Fibroblast of lung (primary cell): ENCODE measurements at regions not wholly inside any gene's neighbourhood (a gene's known extent, or its start where the extent isn't known, plus 50 kb on each side); places are given as distances from the start of the nearest gene placed in this dataset.

Experiments used
- EZH2 ChIP-seq: IDR thresholded peaks from 2 replicates; pipeline ENCODE4 v1.5.1; 2012; ENCODE audit warnings: low read length, control low read depth, mild to moderate bottlenecking; ENCODE audit errors: missing control alignments
- TF ChIP-seq, protein P1 (sequence below), 2 donors: IDR thresholded peaks in 1 of 2; conservative IDR thresholded peaks in 1 of 2; 1 replicate in 1 of 2; 2 replicates in 1 of 2; pipeline ENCODE4 v1.5.1; 2011 to 2012; ENCODE audit warnings: low read length in 2 of 2, control low read depth in 1 of 2, inconsistent platforms in 1 of 2, low read depth in 1 of 2, mild to moderate bottlenecking in 1 of 2

DNA sequence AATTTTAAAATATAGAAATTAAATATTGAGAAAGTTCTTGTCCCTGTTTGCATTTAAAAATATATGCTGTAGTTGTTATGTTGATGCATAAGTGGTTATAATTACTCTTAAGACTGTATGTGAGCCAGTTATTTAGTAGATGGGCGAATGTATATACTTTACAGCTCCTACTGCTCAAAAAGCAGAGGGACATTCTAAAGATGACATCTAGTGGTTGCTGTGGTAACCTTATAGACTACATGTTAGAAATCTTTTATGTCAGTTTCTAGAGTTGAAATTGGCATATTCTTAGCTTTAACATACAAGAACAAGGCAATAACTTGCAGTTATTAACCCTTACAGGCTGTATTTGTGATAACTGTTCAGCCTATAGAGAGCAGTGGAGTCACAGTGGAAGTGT lies 160.5 kb downstream of the OLFM4 start:
- TF ChIP-seq, protein P1, sequence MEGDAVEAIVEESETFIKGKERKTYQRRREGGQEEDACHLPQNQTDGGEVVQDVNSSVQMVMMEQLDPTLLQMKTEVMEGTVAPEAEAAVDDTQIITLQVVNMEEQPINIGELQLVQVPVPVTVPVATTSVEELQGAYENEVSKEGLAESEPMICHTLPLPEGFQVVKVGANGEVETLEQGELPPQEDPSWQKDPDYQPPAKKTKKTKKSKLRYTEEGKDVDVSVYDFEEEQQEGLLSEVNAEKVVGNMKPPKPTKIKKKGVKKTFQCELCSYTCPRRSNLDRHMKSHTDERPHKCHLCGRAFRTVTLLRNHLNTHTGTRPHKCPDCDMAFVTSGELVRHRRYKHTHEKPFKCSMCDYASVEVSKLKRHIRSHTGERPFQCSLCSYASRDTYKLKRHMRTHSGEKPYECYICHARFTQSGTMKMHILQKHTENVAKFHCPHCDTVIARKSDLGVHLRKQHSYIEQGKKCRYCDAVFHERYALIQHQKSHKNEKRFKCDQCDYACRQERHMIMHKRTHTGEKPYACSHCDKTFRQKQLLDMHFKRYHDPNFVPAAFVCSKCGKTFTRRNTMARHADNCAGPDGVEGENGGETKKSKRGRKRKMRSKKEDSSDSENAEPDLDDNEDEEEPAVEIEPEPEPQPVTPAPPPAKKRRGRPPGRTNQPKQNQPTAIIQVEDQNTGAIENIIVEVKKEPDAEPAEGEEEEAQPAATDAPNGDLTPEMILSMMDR (conservative IDR thresholded peaks at IDR 0.05 in 1 of 2, IDR thresholded peaks at IDR 0.05 in 1 of 2; ENCODE audit: low read depth in 1 of 2, low read length in 2 of 2), result no peak
- no peak for TF ChIP-seq EZH2
